Nephron progenitor cell (in vitro differentiated cells): ENCODE measurements at regions not wholly inside any gene's neighbourhood (a gene's known extent, or its start where the extent isn't known, plus 50 kb on each side); places are given as distances from the start of the nearest gene placed in this dataset.
A peak's percentile ranks its signal among the peaks of the same experiment; 100 is the strongest.

Experiments
- DNase-seq: peaks from one replicate; pipeline ENCODE4 v3.0.0; 2021
- H3K27ac Mint-ChIP-seq: 2 replicates; pipeline ENCODE4 v1.8.0; 2021; ENCODE audit warnings: mild to moderate bottlenecking, moderate library complexity, mixed read lengths
- H3K27me3 Mint-ChIP-seq: 2 replicates; pipeline ENCODE4 v1.8.0; 2021; ENCODE audit warnings: mild to moderate bottlenecking, low read depth, mixed read lengths; ENCODE audit not compliant: poor library complexity
- H3K36me3 Mint-ChIP-seq: 2 replicates; pipeline ENCODE4 v1.8.0; 2021; ENCODE audit warnings: low read depth, mixed read lengths
- H3K4me1 Mint-ChIP-seq: 2 replicates; pipeline ENCODE4 v1.8.0; 2021; ENCODE audit warnings: mixed read lengths
- H3K4me3 Mint-ChIP-seq: 2 replicates; pipeline ENCODE4 v1.8.0; 2021; ENCODE audit warnings: mild to moderate bottlenecking, moderate library complexity, mixed read lengths
- H3K9me3 Mint-ChIP-seq: 2 replicates; pipeline ENCODE4 v1.8.0; 2021; ENCODE audit warnings: mild to moderate bottlenecking, moderate library complexity, mixed read lengths
- CTCF ChIP-seq: fragments of 200-600 bp; sonication (generic); IDR thresholded peaks from 2 replicates; pipeline ENCODE4 v1.5.0; 2021; ENCODE audit warnings: antibody characterized with exemption

- Mint-ChIP-seq H3K27me3 (peaks cover 7% of the 10 kb centered on the region), H3K4me3 (no peak overlapping the region), H3K27ac (no peak overlapping the region), H3K9me3 (no peaks in the 10 kb centered on the region), H3K36me3 (no peaks in the 10 kb centered on the region), H3K4me1 (no peaks in the 10 kb centered on the region)
- TF ChIP-seq CTCF = no peak
- no peak for DNase-seq
Observed at GRCh38 chr10:28160866-28161405, 141.9 kb downstream of the MPP7 start.

- Mint-ChIP-seq H3K9me3 (no peaks in the 10 kb centered on the region), H3K36me3 (no peaks in the 10 kb centered on the region), H3K27me3 (peaks cover 7% of the 10 kb centered on the region), H3K4me3 (no peak overlapping the region), H3K4me1 (no peaks in the 10 kb centered on the region), H3K27ac (no peak overlapping the region)
- TF ChIP-seq CTCF = no peak
- DNase-seq = no peak
Observed at GRCh38 chr10:28157379-28157778, 145.5 kb downstream of the MPP7 start.

- H3K27ac Mint-ChIP-seq = no peak overlapping the region
- DNase-seq = no peak
- H3K36me3 Mint-ChIP-seq = no peaks in the 10 kb centered on the region
- no peaks in the 10 kb centered on the region for H3K4me1 Mint-ChIP-seq
- TF ChIP-seq CTCF = no peak
- H3K4me3 Mint-ChIP-seq = no peak overlapping the region
- H3K9me3 Mint-ChIP-seq = no peaks in the 10 kb centered on the region
- H3K27me3 Mint-ChIP-seq = peaks cover 7% of the 10 kb centered on the region
Observed at GRCh38 chr10:28155726-28156125, 147.1 kb downstream of the MPP7 start.

- H3K9me3 Mint-ChIP-seq = no peaks in the 10 kb centered on the region
- H3K27ac Mint-ChIP-seq = no peak overlapping the region
- H3K4me1 Mint-ChIP-seq = peaks cover 17% of the 10 kb centered on the region
- no peaks in the 10 kb centered on the region for H3K36me3 Mint-ChIP-seq
- no peak overlapping the region for H3K4me3 Mint-ChIP-seq
- no peak for TF ChIP-seq CTCF
- H3K27me3 Mint-ChIP-seq = peaks cover 4% of the 10 kb centered on the region
- DNase-seq = no peak
Observed at GRCh38 chr10:28151636-28152035, 151.2 kb downstream of the MPP7 start.

GRCh38 chr10:28149746-28150145, 150.9 kb upstream of the ODAD2 start:
- no peak for DNase-seq
- H3K27ac Mint-ChIP-seq = peak overlapping the region; percentile 57
- no peak for TF ChIP-seq CTCF
- H3K4me3 Mint-ChIP-seq = no peak overlapping the region
- H3K4me1 Mint-ChIP-seq = peaks cover 19% of the 10 kb centered on the region
- H3K9me3 Mint-ChIP-seq = no peaks in the 10 kb centered on the region
- H3K36me3 Mint-ChIP-seq = no peaks in the 10 kb centered on the region
- H3K27me3 Mint-ChIP-seq = no peaks in the 10 kb centered on the region

- no peaks in the 10 kb centered on the region for H3K27me3 Mint-ChIP-seq
- H3K4me1 Mint-ChIP-seq = peaks cover 19% of the 10 kb centered on the region
- no peaks in the 10 kb centered on the region for H3K36me3 Mint-ChIP-seq
- peak; percentile 11 for DNase-seq
- TF ChIP-seq CTCF = no peak
- H3K4me3 Mint-ChIP-seq = peak overlapping the region; percentile 41
- H3K9me3 Mint-ChIP-seq = no peaks in the 10 kb centered on the region
- H3K27ac Mint-ChIP-seq = peak overlapping the region; percentile 68
Observed at GRCh38 chr10:28147706-28148105, 148.8 kb upstream of the ODAD2 start.
